ENCODE measurements at regions not wholly inside any gene's neighbourhood (a gene's known extent, or its start where the extent isn't known, plus 50 kb on each side); places are given as distances from the start of the nearest gene placed in this dataset.
"Not testable (repeated sequence)": the region's sequence is repeated elsewhere in the genome, so short reads cannot be mapped to it uniquely, and the experiment has no call there.

DNA sequence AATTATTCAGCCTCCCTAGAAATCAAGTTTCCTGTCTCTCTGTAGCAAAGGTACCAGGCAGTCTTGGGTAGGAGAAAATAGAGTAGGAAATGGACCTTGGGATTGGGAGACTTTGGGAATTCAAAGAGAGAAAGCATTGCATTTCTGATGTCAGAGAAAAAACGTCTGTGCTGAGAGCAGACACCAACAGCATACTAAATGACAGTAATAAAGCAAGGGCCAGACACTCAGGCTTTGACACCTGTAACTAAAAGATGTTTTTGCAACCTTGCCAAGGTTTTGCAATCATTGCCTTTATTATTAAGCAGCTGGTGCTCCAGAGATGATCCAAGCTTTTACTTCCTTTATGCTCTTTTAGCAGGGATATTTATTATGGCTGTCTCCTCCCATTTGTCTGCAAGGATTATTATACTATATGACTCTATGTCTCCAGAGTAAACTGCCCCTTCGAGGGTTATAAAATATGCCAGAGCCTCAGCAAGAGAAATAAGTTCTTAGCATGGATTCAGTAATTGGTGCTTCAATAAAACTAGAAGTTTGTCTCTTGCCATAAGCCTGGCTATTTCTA is 85.2 kb upstream of the GRAMD1B start:
- Histone ChIP-seq H3K4me3 (no peak overlapping the region), H3K4me1 (no peaks in the 10 kb centered on the region), H3K9me3 (no peaks in the 10 kb centered on the region), H3K27me3 (peaks cover 0 to 14% (median 0%) of the 10 kb centered on the region in 4 donors), H3K36me3 (no peaks in the 10 kb centered on the region), H3K27ac (no peak overlapping the region)
- 13 to 14% methylated on average over 2 of the region's 2 CpGs for WGBS, 2 donors
- DNase-seq: no peak
- intact Hi-C loops (cut with DNase I): no loop called here
- TF ChIP-seq POLR2A (IDR thresholded peaks at IDR 0.05): no peak
- TF ChIP-seq, protein P1, sequence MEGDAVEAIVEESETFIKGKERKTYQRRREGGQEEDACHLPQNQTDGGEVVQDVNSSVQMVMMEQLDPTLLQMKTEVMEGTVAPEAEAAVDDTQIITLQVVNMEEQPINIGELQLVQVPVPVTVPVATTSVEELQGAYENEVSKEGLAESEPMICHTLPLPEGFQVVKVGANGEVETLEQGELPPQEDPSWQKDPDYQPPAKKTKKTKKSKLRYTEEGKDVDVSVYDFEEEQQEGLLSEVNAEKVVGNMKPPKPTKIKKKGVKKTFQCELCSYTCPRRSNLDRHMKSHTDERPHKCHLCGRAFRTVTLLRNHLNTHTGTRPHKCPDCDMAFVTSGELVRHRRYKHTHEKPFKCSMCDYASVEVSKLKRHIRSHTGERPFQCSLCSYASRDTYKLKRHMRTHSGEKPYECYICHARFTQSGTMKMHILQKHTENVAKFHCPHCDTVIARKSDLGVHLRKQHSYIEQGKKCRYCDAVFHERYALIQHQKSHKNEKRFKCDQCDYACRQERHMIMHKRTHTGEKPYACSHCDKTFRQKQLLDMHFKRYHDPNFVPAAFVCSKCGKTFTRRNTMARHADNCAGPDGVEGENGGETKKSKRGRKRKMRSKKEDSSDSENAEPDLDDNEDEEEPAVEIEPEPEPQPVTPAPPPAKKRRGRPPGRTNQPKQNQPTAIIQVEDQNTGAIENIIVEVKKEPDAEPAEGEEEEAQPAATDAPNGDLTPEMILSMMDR (IDR thresholded peaks at IDR 0.05): no peak

DNA sequence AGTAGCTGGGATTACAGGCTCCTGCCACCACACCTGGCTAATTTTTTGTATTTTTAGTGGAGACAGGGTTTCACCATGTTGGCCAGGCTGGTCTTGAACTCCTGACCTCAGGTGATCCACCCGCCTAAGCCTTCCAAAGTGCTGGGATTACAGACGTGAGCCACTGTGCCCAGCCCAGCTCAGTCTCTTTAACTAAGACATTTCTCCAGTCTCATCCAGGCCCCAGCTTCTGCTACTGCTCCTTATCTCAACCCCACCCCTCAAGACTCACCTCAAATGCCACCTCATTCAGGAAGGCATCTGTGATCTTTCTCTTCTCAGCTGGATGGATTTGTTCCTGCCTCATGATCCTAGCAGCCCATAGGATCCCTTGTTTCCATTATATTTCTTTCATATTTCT is 85.9 kb upstream of the GRAMD1B start:
- H3K9me3 ChIP-seq; H3K4me3 ChIP-seq; DNase-seq; H3K27me3 ChIP-seq; H3K36me3 ChIP-seq; H3K27ac ChIP-seq; H3K4me1 ChIP-seq; intact Hi-C loops (cut with DNase I): not testable (repeated sequence)
- 71 to 79% methylated on average over 2 of the region's 2 CpGs for WGBS, 2 donors

DNA sequence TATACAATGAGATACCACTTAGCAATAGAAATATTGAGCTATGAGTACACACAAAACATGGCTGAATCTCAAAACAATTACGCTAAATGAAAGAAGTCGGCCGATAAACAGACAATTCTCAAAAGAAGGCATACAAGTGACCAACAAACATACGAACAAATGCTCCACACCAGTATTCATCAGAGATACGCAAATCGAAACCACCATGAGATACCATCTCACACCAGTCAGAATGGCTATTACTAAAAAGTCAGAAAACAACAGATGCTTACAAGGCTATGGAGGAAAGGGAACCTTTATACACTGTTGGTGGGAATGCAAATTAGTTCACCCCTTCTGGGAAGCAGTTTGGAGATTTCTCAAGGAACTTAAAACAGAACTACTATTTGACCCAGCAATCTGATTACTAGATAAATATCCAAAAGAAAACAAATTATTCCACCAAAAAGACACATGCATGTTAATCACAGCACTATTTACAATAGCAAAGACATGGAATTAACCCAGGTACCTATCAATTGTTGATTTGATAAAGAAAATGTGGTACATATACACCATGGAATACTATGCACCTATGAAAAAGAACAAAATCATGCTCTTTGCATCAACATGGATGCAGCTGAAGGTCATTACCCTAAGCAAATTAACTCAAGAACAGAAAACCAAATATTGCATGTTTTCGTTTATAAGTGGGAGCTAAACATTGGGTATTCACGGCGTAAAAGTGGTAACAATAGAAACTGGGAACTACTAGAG is 90.9 kb upstream of the GRAMD1B start:
- H3K9me3 ChIP-seq: no peaks in the 10 kb centered on the region
- DNase-seq: no peak
- no peaks in the 10 kb centered on the region for H3K36me3 ChIP-seq
- H3K4me3 ChIP-seq: no peak overlapping the region
- no peak overlapping the region for H3K27ac ChIP-seq
- no peaks in the 10 kb centered on the region for H3K4me1 ChIP-seq
- H3K27me3 ChIP-seq: peaks cover 0 to 14% (median 0%) of the 10 kb centered on the region in 4 donors
- 83 to 91% methylated on average over 9 of the region's 9 CpGs for WGBS, 2 donors
- TF ChIP-seq, protein P1 (IDR thresholded peaks at IDR 0.05): no peak
- no peak for TF ChIP-seq POLR2A (IDR thresholded peaks at IDR 0.05)
- intact Hi-C loops (cut with DNase I): no loop called here

DNA sequence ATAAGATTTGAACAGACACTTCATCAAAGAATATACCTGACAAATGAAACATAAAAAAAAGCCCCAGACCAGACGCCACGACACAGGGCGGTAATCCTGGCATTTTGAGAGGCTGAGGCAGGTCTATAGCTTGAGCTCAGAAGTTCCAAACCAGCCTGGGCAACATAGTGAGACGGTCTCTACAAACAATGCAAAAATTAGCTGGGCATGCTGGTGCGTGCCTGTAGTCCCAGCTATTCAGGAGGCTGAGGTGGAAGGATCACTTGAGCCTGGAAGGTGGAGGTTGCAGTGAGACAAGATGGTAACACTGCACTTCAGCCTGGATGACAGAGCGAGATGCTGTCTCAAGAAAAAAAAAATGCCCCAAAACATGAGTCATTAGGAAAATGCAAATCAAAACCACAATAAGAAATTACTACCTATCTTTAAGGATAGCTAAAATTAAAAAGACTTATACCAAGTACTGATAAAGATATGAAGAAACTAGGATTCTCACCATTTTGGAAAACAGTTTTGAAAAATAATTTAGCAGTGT is 91.7 kb upstream of the GRAMD1B start:
- WGBS, 2 donors: 51 to 63% methylated on average over 6 of the region's 6 CpGs

DNA sequence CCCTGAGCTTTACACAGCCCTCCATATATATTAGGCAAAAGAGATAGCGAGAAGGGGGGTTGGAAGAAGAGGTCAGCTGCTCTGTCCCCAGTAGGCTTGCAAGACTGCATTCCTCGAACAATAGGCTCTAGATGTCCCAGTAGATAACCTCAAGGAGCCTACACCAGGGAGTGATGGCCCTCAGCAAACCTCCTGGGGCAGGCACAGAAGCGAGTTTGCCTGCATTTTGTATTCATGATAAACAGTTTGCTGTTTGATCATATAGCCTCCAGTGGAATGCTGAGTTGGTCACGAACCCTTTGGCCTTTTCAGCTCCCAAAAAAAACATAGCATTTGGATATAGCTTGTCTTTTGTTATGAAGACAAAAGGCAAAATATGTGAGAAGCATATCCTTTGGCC is 95.1 kb upstream of the GRAMD1B start:
- H3K4me1 ChIP-seq: no peaks in the 10 kb centered on the region
- H3K4me3 ChIP-seq: no peak overlapping the region
- TF ChIP-seq, protein P1 (IDR thresholded peaks at IDR 0.05): no peak
- no peak for TF ChIP-seq POLR2A (IDR thresholded peaks at IDR 0.05)
- WGBS, 2 donors: 81 to 85% methylated on average over 4 of the region's 4 CpGs
- H3K27ac ChIP-seq: no peak overlapping the region
- H3K9me3 ChIP-seq: no peaks in the 10 kb centered on the region
- intact Hi-C loops (cut with DNase I): no loop called here
- H3K27me3 ChIP-seq: peaks cover 0 to 14% (median 0%) of the 10 kb centered on the region in 4 donors
- no peak for DNase-seq
- no peaks in the 10 kb centered on the region for H3K36me3 ChIP-seq

More for the DNA sequence above, 91.7 kb upstream of the GRAMD1B start:
- no peak for DNase-seq
- TF ChIP-seq, protein P1 (IDR thresholded peaks at IDR 0.05): no peak
- no peak for TF ChIP-seq POLR2A (IDR thresholded peaks at IDR 0.05)
- no peaks in the 10 kb centered on the region for H3K36me3 ChIP-seq
- no peak overlapping the region for H3K4me3 ChIP-seq
- intact Hi-C loops (cut with DNase I): no loop called here
- peaks cover 0 to 14% (median 0%) of the 10 kb centered on the region in 4 donors for H3K27me3 ChIP-seq
- no peak overlapping the region for H3K27ac ChIP-seq
- no peaks in the 10 kb centered on the region for H3K4me1 ChIP-seq
- no peaks in the 10 kb centered on the region for H3K9me3 ChIP-seq

DNA sequence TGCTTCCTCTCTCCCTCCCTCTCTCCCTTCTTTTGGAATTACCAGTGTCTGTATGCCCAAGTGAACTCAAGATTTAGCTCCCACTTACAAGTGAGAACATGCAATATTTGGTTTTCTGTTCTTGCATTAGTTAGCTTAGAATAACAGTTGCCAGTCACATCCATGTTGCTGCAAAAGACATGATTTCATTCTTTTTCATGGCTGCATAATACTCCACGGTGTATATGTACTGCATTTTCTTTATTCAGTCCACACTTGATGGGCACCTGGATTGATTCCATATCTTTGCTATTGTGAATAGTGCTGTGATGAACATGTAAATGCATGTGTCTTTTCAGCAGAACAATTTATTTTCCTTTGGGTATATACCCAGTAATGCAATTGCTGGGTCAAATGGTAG is 97.5 kb upstream of the GRAMD1B start:
- peaks cover 0 to 14% (median 0%) of the 10 kb centered on the region in 4 donors for H3K27me3 ChIP-seq
- DNase-seq; H3K9me3 ChIP-seq; H3K4me3 ChIP-seq; H3K36me3 ChIP-seq; intact Hi-C loops (cut with DNase I); H3K27ac ChIP-seq; H3K4me1 ChIP-seq: not testable (repeated sequence)
- WGBS, 2 donors: 91 to 93% methylated on average over 1 of the region's 1 CpG

Data from esophagus squamous epithelium (tissue), 5 donors.